ENCODE measurements at regions not wholly inside any gene's neighbourhood (a gene's known extent, or its start where the extent isn't known, plus 50 kb on each side); places are given as distances from the start of the nearest gene placed in this dataset.

GRCh38 chr3:70518356-70518755, 205.9 kb upstream of the MDFIC2 start:
- H3K4me3 ChIP-seq (ENCODE audit: control insufficient read depth, low read depth, low read length): no peak overlapping the region
- TF ChIP-seq CTCF (conservative IDR thresholded peaks at IDR 0.05; ENCODE audit: control insufficient read depth, insufficient read depth, low read depth, low read length): no peak
- no peak for DNase-seq (ENCODE audit: low read depth)

GRCh38 chr3:70517124-70517890, 204.9 kb upstream of the MDFIC2 start:
- DNase-seq (ENCODE audit: low read depth): no peak
- H3K4me3 ChIP-seq (ENCODE audit: control insufficient read depth, low read depth, low read length): no peak overlapping the region
- TF ChIP-seq CTCF (conservative IDR thresholded peaks at IDR 0.05; ENCODE audit: control insufficient read depth, insufficient read depth, low read depth, low read length): no peak

GRCh38 chr3:70516076-70516475, 203.6 kb upstream of the MDFIC2 start:
- no peak for DNase-seq (ENCODE audit: low read depth)
- no peak overlapping the region for H3K4me3 ChIP-seq (ENCODE audit: control insufficient read depth, low read depth, low read length)
- no peak for TF ChIP-seq CTCF (conservative IDR thresholded peaks at IDR 0.05; ENCODE audit: control insufficient read depth, insufficient read depth, low read depth, low read length)

GRCh38 chr3:70507486-70507885, 195.0 kb upstream of the MDFIC2 start:
- no peak for DNase-seq (ENCODE audit: low read depth)
- H3K4me3 ChIP-seq (ENCODE audit: control insufficient read depth, low read depth, low read length): no peak overlapping the region
- TF ChIP-seq CTCF (conservative IDR thresholded peaks at IDR 0.05; ENCODE audit: control insufficient read depth, insufficient read depth, low read depth, low read length): no peak

- TF ChIP-seq CTCF (conservative IDR thresholded peaks at IDR 0.05; ENCODE audit: control insufficient read depth, insufficient read depth, low read depth, low read length): no peak
- H3K4me3 ChIP-seq (ENCODE audit: control insufficient read depth, low read depth, low read length): no peak overlapping the region
- DNase-seq (ENCODE audit: low read depth): no peak
These were observed 194.3 kb upstream of the MDFIC2 start for GRCh38 chr3:70506775-70507174.

- DNase-seq (ENCODE audit: low read depth): no peak
- TF ChIP-seq CTCF (conservative IDR thresholded peaks at IDR 0.05; ENCODE audit: control insufficient read depth, insufficient read depth, low read depth, low read length): no peak
- no peak overlapping the region for H3K4me3 ChIP-seq (ENCODE audit: control insufficient read depth, low read depth, low read length)
These were observed 189.1 kb upstream of the MDFIC2 start for GRCh38 chr3:70501561-70501960.

All from fibroblast of mammary gland (primary cell).